Fibroblast of lung (primary cell): ENCODE measurements at regions not wholly inside any gene's neighbourhood (a gene's known extent, or its start where the extent isn't known, plus 50 kb on each side); places are given as distances from the start of the nearest gene placed in this dataset.

ENCODE experiments used
- DNase-seq, 2 donors: peaks; one replicate each; pipeline versions ENCODE4 v3.0.0 to v3.0.0-alpha.2; 2010; ENCODE audit warnings: low read depth in 2 of 2
- H2AFZ ChIP-seq: 2 replicates; pipeline ENCODE4 v1.5.1; 2012; ENCODE audit warnings: low read length, control low read depth, inconsistent platforms
- H3K27ac ChIP-seq: 2 replicates; pipeline ENCODE4 v1.5.1; 2011; ENCODE audit warnings: low read length, control low read depth; ENCODE audit not compliant: insufficient read depth
- H3K27me3 ChIP-seq: 2 replicates; pipeline ENCODE4 v1.5.1; 2011; ENCODE audit warnings: mild to moderate bottlenecking, low read length; ENCODE audit not compliant: control insufficient read depth, insufficient read depth
- H3K36me3 ChIP-seq: 2 replicates; pipeline ENCODE4 v1.5.1; 2011; ENCODE audit warnings: low read length; ENCODE audit not compliant: control insufficient read depth, insufficient read depth
- H3K4me1 ChIP-seq: 2 replicates; pipeline ENCODE4 v1.5.1; 2011; ENCODE audit warnings: low read length; ENCODE audit not compliant: control insufficient read depth, insufficient read depth; ENCODE audit errors: extremely low read depth
- H3K4me2 ChIP-seq: 2 replicates; pipeline ENCODE4 v1.5.1; 2011; ENCODE audit warnings: low read length, control low read depth; ENCODE audit not compliant: insufficient read depth; ENCODE audit errors: extremely low read depth
- H3K4me3 ChIP-seq, 4 experiments: fragments of 200-600 bp in 1 of 4; sonication (generic) in 1 of 4; replicated peaks in 1 of 4; 2 replicates each; pipeline ENCODE4 v1.5.1; 2011 to 2016; ENCODE audit warnings: low read length in 4 of 4, low read depth in 3 of 4, mild to moderate bottlenecking in 3 of 4, control low read depth in 2 of 4, inconsistent platforms in 1 of 4, mixed read lengths in 1 of 4; ENCODE audit not compliant: insufficient read depth in 1 of 4; ENCODE audit errors: control extremely low read depth in 1 of 4
- H3K79me2 ChIP-seq: 2 replicates; pipeline ENCODE4 v1.5.1; 2012; ENCODE audit warnings: mild to moderate bottlenecking, low read length, inconsistent platforms; ENCODE audit not compliant: control insufficient read depth, insufficient read depth
- H3K9ac ChIP-seq: 2 replicates; pipeline ENCODE4 v1.5.1; 2011; ENCODE audit warnings: mild to moderate bottlenecking, low read length, control low read depth; ENCODE audit not compliant: insufficient read depth
- H3K9me3 ChIP-seq: 2 replicates; pipeline ENCODE4 v1.5.1; 2012; ENCODE audit warnings: low read depth, low read length; ENCODE audit not compliant: control insufficient read depth, insufficient read depth
- H4K20me1 ChIP-seq: 2 replicates; pipeline ENCODE4 v1.5.1; 2011; ENCODE audit warnings: low read length; ENCODE audit not compliant: control insufficient read depth, insufficient read depth; ENCODE audit errors: extremely low read depth
- EZH2 ChIP-seq: IDR thresholded peaks from 2 replicates; pipeline ENCODE4 v1.5.1; 2012; ENCODE audit warnings: low read length, control low read depth, mild to moderate bottlenecking; ENCODE audit errors: missing control alignments
- TF ChIP-seq, protein P1 (sequence below), 2 donors: IDR thresholded peaks in 1 of 2; conservative IDR thresholded peaks in 1 of 2; 1 replicate in 1 of 2; 2 replicates in 1 of 2; pipeline ENCODE4 v1.5.1; 2011 to 2012; ENCODE audit warnings: low read length in 2 of 2, control low read depth in 1 of 2, inconsistent platforms in 1 of 2, low read depth in 1 of 2, mild to moderate bottlenecking in 1 of 2

DNA sequence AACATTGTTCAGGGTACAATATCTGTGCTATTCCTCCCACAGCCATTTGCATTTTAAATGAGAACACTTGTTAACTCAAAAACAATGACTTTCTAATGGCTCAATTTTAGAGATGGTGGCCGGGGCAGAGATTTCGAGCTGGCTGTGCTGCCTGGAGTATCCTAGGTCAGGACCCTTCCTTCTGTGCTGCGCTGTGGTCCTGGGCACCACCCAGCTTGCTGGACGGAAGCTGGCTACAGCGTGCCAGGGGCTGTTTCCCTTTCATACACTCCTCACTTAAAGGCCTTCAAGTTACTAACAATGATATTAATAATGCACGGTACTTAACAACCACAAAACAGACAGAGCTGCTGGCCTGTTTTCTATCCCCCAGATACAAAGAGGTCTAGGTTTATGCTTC, 194.4 kb upstream of the CST7 start:
- no peak overlapping the region for H3K27ac ChIP-seq
- H2AFZ ChIP-seq: no peak overlapping the region
- H3K36me3 ChIP-seq: no peaks in the 10 kb centered on the region
- H3K79me2 ChIP-seq: no peaks in the 10 kb centered on the region
- H3K4me2 ChIP-seq: no peak overlapping the region
- no peaks in the 10 kb centered on the region for H3K4me1 ChIP-seq
- H3K27me3 ChIP-seq: peaks cover 2% of the 10 kb centered on the region
- DNase-seq: no peak
- H3K4me3 ChIP-seq: no peak overlapping the region
- TF ChIP-seq, protein P1, sequence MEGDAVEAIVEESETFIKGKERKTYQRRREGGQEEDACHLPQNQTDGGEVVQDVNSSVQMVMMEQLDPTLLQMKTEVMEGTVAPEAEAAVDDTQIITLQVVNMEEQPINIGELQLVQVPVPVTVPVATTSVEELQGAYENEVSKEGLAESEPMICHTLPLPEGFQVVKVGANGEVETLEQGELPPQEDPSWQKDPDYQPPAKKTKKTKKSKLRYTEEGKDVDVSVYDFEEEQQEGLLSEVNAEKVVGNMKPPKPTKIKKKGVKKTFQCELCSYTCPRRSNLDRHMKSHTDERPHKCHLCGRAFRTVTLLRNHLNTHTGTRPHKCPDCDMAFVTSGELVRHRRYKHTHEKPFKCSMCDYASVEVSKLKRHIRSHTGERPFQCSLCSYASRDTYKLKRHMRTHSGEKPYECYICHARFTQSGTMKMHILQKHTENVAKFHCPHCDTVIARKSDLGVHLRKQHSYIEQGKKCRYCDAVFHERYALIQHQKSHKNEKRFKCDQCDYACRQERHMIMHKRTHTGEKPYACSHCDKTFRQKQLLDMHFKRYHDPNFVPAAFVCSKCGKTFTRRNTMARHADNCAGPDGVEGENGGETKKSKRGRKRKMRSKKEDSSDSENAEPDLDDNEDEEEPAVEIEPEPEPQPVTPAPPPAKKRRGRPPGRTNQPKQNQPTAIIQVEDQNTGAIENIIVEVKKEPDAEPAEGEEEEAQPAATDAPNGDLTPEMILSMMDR (conservative IDR thresholded peaks at IDR 0.05 in 1 of 2, IDR thresholded peaks at IDR 0.05 in 1 of 2; ENCODE audit: low read depth in 1 of 2, low read length in 2 of 2): no peak
- TF ChIP-seq EZH2: no peak
- no peak overlapping the region for H3K9ac ChIP-seq
- no peaks in the 10 kb centered on the region for H3K9me3 ChIP-seq
- no peaks in the 10 kb centered on the region for H4K20me1 ChIP-seq

DNA sequence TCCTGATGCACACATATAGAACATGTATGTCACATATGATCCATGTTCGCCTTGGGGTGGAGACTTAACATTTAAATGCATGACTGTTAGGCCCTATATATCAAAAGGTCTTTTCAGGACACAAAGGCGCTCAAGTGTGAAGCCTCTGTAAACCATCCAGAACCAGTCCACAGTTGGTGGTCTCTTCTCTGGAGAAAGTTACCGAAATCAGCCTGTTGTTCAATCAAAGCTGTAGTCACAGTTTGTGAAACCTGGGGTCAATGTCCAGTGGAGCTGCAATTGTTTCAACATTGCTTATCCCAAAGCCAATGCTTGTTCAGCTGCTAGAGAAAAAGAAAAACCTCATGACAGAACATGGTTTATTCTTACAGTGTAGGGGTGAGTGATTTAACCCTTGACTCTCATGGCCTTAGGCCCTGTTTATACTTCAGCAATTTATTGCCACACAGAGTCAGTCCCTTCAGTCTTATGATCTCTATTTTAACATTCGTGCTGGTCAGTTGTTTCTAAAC, 193.6 kb upstream of the CST7 start:
- peaks cover 2% of the 10 kb centered on the region for H3K27me3 ChIP-seq
- H4K20me1 ChIP-seq: no peaks in the 10 kb centered on the region
- H3K9ac ChIP-seq: no peak overlapping the region
- no peaks in the 10 kb centered on the region for H3K4me1 ChIP-seq
- H3K79me2 ChIP-seq: no peaks in the 10 kb centered on the region
- peak in 1 of 2 donors; percentile 83 for DNase-seq
- no peak overlapping the region for H2AFZ ChIP-seq
- no peaks in the 10 kb centered on the region for H3K9me3 ChIP-seq
- TF ChIP-seq EZH2: no peak
- TF ChIP-seq, protein P1 (conservative IDR thresholded peaks at IDR 0.05 in 1 of 2, IDR thresholded peaks at IDR 0.05 in 1 of 2; ENCODE audit: low read depth in 1 of 2, low read length in 2 of 2): no peak
- no peak overlapping the region for H3K27ac ChIP-seq
- no peak overlapping the region for H3K4me2 ChIP-seq
- H3K4me3 ChIP-seq: no peak overlapping the region
- no peaks in the 10 kb centered on the region for H3K36me3 ChIP-seq

DNA sequence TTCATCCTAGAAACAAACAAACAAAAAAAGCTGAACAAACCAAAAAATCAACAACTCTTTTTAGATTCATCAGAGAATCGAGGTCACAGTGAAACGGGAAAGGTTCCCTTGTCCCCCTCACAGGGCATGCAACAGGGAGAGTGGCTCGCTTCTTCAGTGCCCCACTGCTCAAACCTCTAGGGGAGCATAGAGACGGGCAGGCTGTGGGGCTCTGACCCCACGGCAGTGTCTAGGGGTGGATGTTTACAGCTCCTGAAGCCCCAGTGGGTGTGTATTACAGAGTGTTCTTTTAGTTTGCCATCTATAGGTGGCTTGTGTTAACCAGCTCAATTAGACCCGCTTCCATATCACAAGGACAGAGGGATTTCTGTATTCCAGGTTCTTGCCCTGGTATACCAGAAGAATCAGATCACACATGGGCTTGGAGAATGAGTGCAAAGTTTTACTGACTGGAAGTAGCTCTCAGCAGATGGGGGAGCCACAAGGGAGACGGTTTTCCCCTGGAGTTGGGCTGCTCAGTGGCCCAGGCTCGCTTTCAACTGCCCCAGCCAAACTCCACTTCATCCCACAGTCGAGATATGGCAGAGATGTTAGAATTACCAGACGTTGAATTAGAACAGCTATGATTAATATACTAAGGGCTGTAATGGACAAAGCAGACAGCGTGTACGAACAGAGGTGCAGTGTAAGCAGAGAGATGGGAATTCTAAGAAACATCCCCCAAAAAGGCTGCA, 192.6 kb upstream of the CST7 start:
- no peaks in the 10 kb centered on the region for H4K20me1 ChIP-seq
- H2AFZ ChIP-seq: no peak overlapping the region

More for the DNA sequence above, 192.6 kb upstream of the CST7 start:
- Histone ChIP-seq H3K27me3 (peaks cover 2% of the 10 kb centered on the region), H3K4me2 (no peak overlapping the region), H3K9me3 (no peaks in the 10 kb centered on the region), H3K9ac (no peak overlapping the region), H3K79me2 (no peaks in the 10 kb centered on the region), H3K36me3 (no peaks in the 10 kb centered on the region), H3K4me1 (no peaks in the 10 kb centered on the region), H3K27ac (no peak overlapping the region), H3K4me3 (no peak overlapping the region)
- no peak for DNase-seq
- TF ChIP-seq EZH2: no peak
- TF ChIP-seq, protein P1 (conservative IDR thresholded peaks at IDR 0.05 in 1 of 2, IDR thresholded peaks at IDR 0.05 in 1 of 2; ENCODE audit: low read depth in 1 of 2, low read length in 2 of 2): no peak
